HG02623 (cell line): ENCODE measurements at regions not wholly inside any gene's neighbourhood (a gene's known extent, or its start where the extent isn't known, plus 50 kb on each side); places are given as distances from the start of the nearest gene placed in this dataset.

Experiments used
- ATAC-seq: cut with Tn5 transposase; IDR thresholded peaks from one replicate; pipeline ENCODE4 v1.9.1; 2021; ENCODE audit warnings: moderate library complexity; ENCODE audit not compliant: unreplicated experiment

GRCh38 chr4:138698641-138699040 lies 316.9 kb upstream of the NOCT start:
- no peak for ATAC-seq

- no peak for ATAC-seq
These were observed 317.7 kb upstream of the NOCT start for GRCh38 chr4:138697851-138698250.

- no peak for ATAC-seq
These were observed 318.8 kb upstream of the NOCT start for GRCh38 chr4:138696771-138697170.

- no peak for ATAC-seq
These were observed 319.5 kb upstream of the NOCT start for GRCh38 chr4:138696058-138696457.

- no peak for ATAC-seq
These were observed 322.1 kb upstream of the NOCT start for GRCh38 chr4:138693526-138693925.

GRCh38 chr4:138692411-138692810 lies 323.2 kb upstream of the NOCT start:
- ATAC-seq: no peak

- no peak for ATAC-seq
These were observed 326.0 kb upstream of the NOCT start for GRCh38 chr4:138689593-138689992.

GRCh38 chr4:138689187-138689586 lies 326.4 kb upstream of the NOCT start:
- no peak for ATAC-seq

- no peak for ATAC-seq
These were observed 327.0 kb upstream of the NOCT start for GRCh38 chr4:138688408-138689085.

GRCh38 chr4:138686106-138686835 lies 329.3 kb upstream of the NOCT start:
- no peak for ATAC-seq

GRCh38 chr4:138685316-138685715 lies 330.3 kb upstream of the NOCT start:
- ATAC-seq: no peak

GRCh38 chr4:138680989-138681604 lies 334.5 kb upstream of the NOCT start:
- ATAC-seq: peak; percentile 75

GRCh38 chr4:138680256-138680655 lies 335.3 kb upstream of the NOCT start:
- ATAC-seq: no peak

- ATAC-seq: no peak
These were observed 336.4 kb upstream of the NOCT start for GRCh38 chr4:138678985-138679746.

- ATAC-seq: no peak
These were observed 337.8 kb upstream of the NOCT start for GRCh38 chr4:138677748-138678147.

- no peak for ATAC-seq
These were observed 338.4 kb upstream of the NOCT start for GRCh38 chr4:138677212-138677611.

GRCh38 chr4:138675685-138676084 lies 339.9 kb upstream of the NOCT start:
- ATAC-seq: no peak

- no peak for ATAC-seq
These were observed 341.4 kb upstream of the NOCT start for GRCh38 chr4:138674209-138674608.

GRCh38 chr4:138673053-138673452 lies 342.5 kb upstream of the NOCT start:
- ATAC-seq: no peak

- ATAC-seq: peak; percentile 62
These were observed 343.1 kb upstream of the NOCT start for GRCh38 chr4:138672393-138672976.

- ATAC-seq: no peak
These were observed 343.9 kb upstream of the NOCT start for GRCh38 chr4:138671606-138672084.
